ENCODE measurements at regions not wholly inside any gene's neighbourhood (a gene's known extent, or its start where the extent isn't known, plus 50 kb on each side); places are given as distances from the start of the nearest gene placed in this dataset.

- no peak for DNase-seq
These were observed 52.2 kb upstream of the SPACA1 start for GRCh38 chr6:87995461-87995860.

GRCh38 chr6:87993356-87993755, 54.3 kb upstream of the SPACA1 start:
- DNase-seq: no peak

GRCh38 chr6:87990871-87991270, 56.8 kb upstream of the SPACA1 start:
- no peak for DNase-seq

- peak; percentile 14 for DNase-seq
These were observed 65.5 kb upstream of the SPACA1 start for GRCh38 chr6:87982134-87982533.

GRCh38 chr6:87979737-87980136, 67.9 kb upstream of the SPACA1 start:
- no peak for DNase-seq

- DNase-seq: no peak
These were observed 71.0 kb upstream of the SPACA1 start for GRCh38 chr6:87976616-87977015.

- DNase-seq: no peak
These were observed 72.1 kb upstream of the SPACA1 start for GRCh38 chr6:87975561-87975960.

- no peak for DNase-seq
These were observed 75.4 kb upstream of the SPACA1 start for GRCh38 chr6:87972279-87972678.

GRCh38 chr6:87971605-87972262, 75.9 kb upstream of the SPACA1 start:
- DNase-seq: no peak

- peak; percentile 80 for DNase-seq
These were observed 79.0 kb upstream of the SPACA1 start for GRCh38 chr6:87968435-87969278.

GRCh38 chr6:87965806-87966205, 81.8 kb upstream of the SPACA1 start:
- DNase-seq: no peak

- no peak for DNase-seq
These were observed 88.6 kb upstream of the SPACA1 start for GRCh38 chr6:87959083-87959482.

GRCh38 chr6:87951751-87952150, 95.9 kb upstream of the SPACA1 start:
- no peak for DNase-seq

- no peak for DNase-seq
These were observed 97.0 kb upstream of the SPACA1 start for GRCh38 chr6:87950614-87951013.

GRCh38 chr6:87949194-87949593, 98.4 kb upstream of the SPACA1 start:
- DNase-seq: no peak

GRCh38 chr6:87946669-87947068, 101.0 kb upstream of the SPACA1 start:
- DNase-seq: no peak

- no peak for DNase-seq
These were observed 101.7 kb upstream of the SPACA1 start for GRCh38 chr6:87945966-87946365.

GRCh38 chr6:87945181-87945580, 102.5 kb upstream of the SPACA1 start:
- no peak for DNase-seq

- DNase-seq: peak; percentile 52
These were observed 103.1 kb upstream of the SPACA1 start for GRCh38 chr6:87944541-87944954.

- DNase-seq: no peak
These were observed 104.5 kb upstream of the SPACA1 start for GRCh38 chr6:87943191-87943590.

GRCh38 chr6:87941556-87942358, 105.9 kb upstream of the SPACA1 start:
- no peak for DNase-seq

GRCh38 chr6:87939776-87940175, 107.9 kb upstream of the SPACA1 start:
- DNase-seq: no peak

GRCh38 chr6:87938287-87938686, 109.4 kb upstream of the SPACA1 start:
- no peak for DNase-seq

- DNase-seq: no peak
These were observed 111.6 kb upstream of the SPACA1 start for GRCh38 chr6:87936065-87936464.

Data from DMS53 (cell line).